GM18909 (cell line): ENCODE measurements at regions not wholly inside any gene's neighbourhood (a gene's known extent, or its start where the extent isn't known, plus 50 kb on each side); places are given as distances from the start of the nearest gene placed in this dataset.
A peak's percentile ranks its signal among the peaks of the same experiment; 100 is the strongest.

ENCODE experiments used
- ATAC-seq: cut with Tn5 transposase; IDR thresholded peaks from one replicate; pipeline ENCODE4 v1.9.1; 2021; ENCODE audit warnings: mild to moderate bottlenecking; ENCODE audit not compliant: unreplicated experiment, poor library complexity

- ATAC-seq: no peak
Measured at GRCh38 chr5:113652161-113652560, 138.7 kb downstream of the YTHDC2 start.

GRCh38 chr5:113654828-113655227 is 141.3 kb downstream of the YTHDC2 start:
- ATAC-seq: no peak

- ATAC-seq: no peak
Measured at GRCh38 chr5:113660206-113660605, 146.7 kb downstream of the YTHDC2 start.

- no peak for ATAC-seq
Measured at GRCh38 chr5:113660706-113661250, 147.3 kb downstream of the YTHDC2 start.

- ATAC-seq: peak; percentile 55
Measured at GRCh38 chr5:113663879-113664541, 150.5 kb downstream of the YTHDC2 start.

- ATAC-seq: no peak
Measured at GRCh38 chr5:113673041-113673440, 159.5 kb downstream of the YTHDC2 start.

- no peak for ATAC-seq
Measured at GRCh38 chr5:113675166-113675565, 161.7 kb downstream of the YTHDC2 start.

- ATAC-seq: no peak
Measured at GRCh38 chr5:113678202-113678601, 164.7 kb downstream of the YTHDC2 start.

GRCh38 chr5:113678924-113679575 is 165.6 kb downstream of the YTHDC2 start:
- ATAC-seq: no peak

- no peak for ATAC-seq
Measured at GRCh38 chr5:113680534-113680933, 167.0 kb downstream of the YTHDC2 start.

GRCh38 chr5:113682497-113683136 is 169.1 kb downstream of the YTHDC2 start:
- ATAC-seq: no peak

GRCh38 chr5:113683211-113683610 is 169.7 kb downstream of the YTHDC2 start:
- ATAC-seq: no peak

GRCh38 chr5:113686599-113686998 is 173.1 kb downstream of the YTHDC2 start:
- no peak for ATAC-seq

GRCh38 chr5:113689647-113690046 is 176.2 kb downstream of the YTHDC2 start:
- ATAC-seq: no peak

GRCh38 chr5:113692466-113692865 is 179.0 kb downstream of the YTHDC2 start:
- no peak for ATAC-seq

GRCh38 chr5:113692891-113693457 is 179.5 kb downstream of the YTHDC2 start:
- no peak for ATAC-seq

GRCh38 chr5:113693701-113694100 is 180.2 kb downstream of the YTHDC2 start:
- ATAC-seq: no peak

GRCh38 chr5:113694576-113694975 is 181.1 kb downstream of the YTHDC2 start:
- no peak for ATAC-seq

- ATAC-seq: no peak
Measured at GRCh38 chr5:113703266-113703665, 189.8 kb downstream of the YTHDC2 start.

- ATAC-seq: no peak
Measured at GRCh38 chr5:113705657-113706056, 192.2 kb downstream of the YTHDC2 start.

- ATAC-seq: no peak
Measured at GRCh38 chr5:113713051-113713450, 199.6 kb downstream of the YTHDC2 start.
